ENCODE measurements at regions not wholly inside any gene's neighbourhood (a gene's known extent, or its start where the extent isn't known, plus 50 kb on each side); places are given as distances from the start of the nearest gene placed in this dataset.

- Histone ChIP-seq H4K20me1 (ENCODE audit: control insufficient read depth, insufficient read depth, low read length, poor library complexity, severe bottlenecking) (no peaks in the 10 kb centered on the region), H3K79me2 (ENCODE audit: control insufficient read depth, insufficient read depth, low read length) (no peaks in the 10 kb centered on the region), H3K27ac (ENCODE audit: low read length in 2 of 2) (no peak overlapping the region), H3K9me3 (ENCODE audit: control extremely low read depth in 1 of 3, control insufficient read depth in 2 of 3, insufficient read depth in 1 of 3, low read length in 2 of 3) (no peaks in the 10 kb centered on the region), H3K4me3 (ENCODE audit: control extremely low read depth in 1 of 5, extremely low read depth in 1 of 5, insufficient read depth in 1 of 5, low read depth in 2 of 5, low read length in 4 of 5) (no peak overlapping the region), H3K27me3 (replicated peaks in 1 of 4; ENCODE audit: control extremely low read depth in 1 of 4, control insufficient read depth in 3 of 4, insufficient read depth in 4 of 4, low read length in 3 of 4) (no peaks in the 10 kb centered on the region), H2AFZ (ENCODE audit: insufficient read depth, low read depth, low read length, poor library complexity, severe bottlenecking) (no peak overlapping the region), H3K4me1 (ENCODE audit: control insufficient read depth in 2 of 2, insufficient read depth in 2 of 2, low read length in 2 of 2) (no peaks in the 10 kb centered on the region), H3K36me3 (replicated peaks in 1 of 2; ENCODE audit: control extremely low read depth in 1 of 2, control insufficient read depth in 1 of 2, extremely low read depth in 1 of 2, insufficient read depth in 2 of 2, low read length in 1 of 2) (peaks cover 0 to 11% of the 10 kb centered on the region in 2 experiments), H3K9ac (ENCODE audit: low read length) (no peak overlapping the region), H3K4me2 (replicated peaks; ENCODE audit: low read depth, low read length, poor library complexity, severe bottlenecking) (no peak overlapping the region)
- ATAC-seq (ENCODE audit: low read depth): no peak
- WGBS (ENCODE audit: insufficient coverage): 96% methylated on average over 11 of the region's 14 CpGs
- no peak for DNase-seq
- TF ChIP-seq CTCF (IDR thresholded peaks at IDR 0.05) (no peak), EZH2 (IDR thresholded peaks at IDR 0.05; ENCODE audit: borderline replicate concordance, insufficient read depth, low read depth, low read length, poor library complexity, severe bottlenecking) (no peak)
- no peaks in the 10 kb centered on the region for H3K4me1 Mint-ChIP-seq
- H3K4me3 Mint-ChIP-seq: no peak overlapping the region
- POLR2A ChIA-PET: no interaction called here
- intact Hi-C loops (cut with micrococcal nuclease): no loop called here
- no peaks in the 10 kb centered on the region for H3K9me3 Mint-ChIP-seq (ENCODE audit: insufficient read depth)
- H3K27me3 Mint-ChIP-seq: no peaks in the 10 kb centered on the region
- CTCF ChIA-PET: no interaction called here
- H3K27ac Mint-ChIP-seq: no peak overlapping the region
Measured at GRCh38 chr7:66542528-66543269, 86.0 kb upstream of the KCTD7 start.

- POLR2A ChIA-PET: no interaction called here
Measured at GRCh38 chr7:66549466-66549865, 79.2 kb upstream of the KCTD7 start.

More at GRCh38 chr7:66549466-66549865, 79.2 kb upstream of the KCTD7 start:
- Histone ChIP-seq H3K4me1 (ENCODE audit: control insufficient read depth in 2 of 2, insufficient read depth in 2 of 2, low read length in 2 of 2) (no peaks in the 10 kb centered on the region), H3K4me2 (replicated peaks; ENCODE audit: low read depth, low read length, poor library complexity, severe bottlenecking) (no peak overlapping the region), H3K36me3 (replicated peaks in 1 of 2; ENCODE audit: control extremely low read depth in 1 of 2, control insufficient read depth in 1 of 2, extremely low read depth in 1 of 2, insufficient read depth in 2 of 2, low read length in 1 of 2) (peaks cover 3 to 43% of the 10 kb centered on the region in 2 experiments), H3K79me2 (ENCODE audit: control insufficient read depth, insufficient read depth, low read length) (peaks cover 6% of the 10 kb centered on the region), H3K27me3 (replicated peaks in 1 of 4; ENCODE audit: control extremely low read depth in 1 of 4, control insufficient read depth in 3 of 4, insufficient read depth in 4 of 4, low read length in 3 of 4) (no peaks in the 10 kb centered on the region), H3K9ac (ENCODE audit: low read length) (no peak overlapping the region), H3K4me3 (ENCODE audit: control extremely low read depth in 1 of 5, extremely low read depth in 1 of 5, insufficient read depth in 1 of 5, low read depth in 2 of 5, low read length in 4 of 5) (no peak overlapping the region), H3K27ac (ENCODE audit: low read length in 2 of 2) (no peak overlapping the region), H3K9me3 (ENCODE audit: control extremely low read depth in 1 of 3, control insufficient read depth in 2 of 3, insufficient read depth in 1 of 3, low read length in 2 of 3) (no peaks in the 10 kb centered on the region), H2AFZ (ENCODE audit: insufficient read depth, low read depth, low read length, poor library complexity, severe bottlenecking) (no peak overlapping the region), H4K20me1 (ENCODE audit: control insufficient read depth, insufficient read depth, low read length, poor library complexity, severe bottlenecking) (no peaks in the 10 kb centered on the region)
- no peak overlapping the region for H3K27ac Mint-ChIP-seq
- TF ChIP-seq CTCF (IDR thresholded peaks at IDR 0.05): no peak
- no peak for TF ChIP-seq EZH2 (IDR thresholded peaks at IDR 0.05; ENCODE audit: borderline replicate concordance, insufficient read depth, low read depth, low read length, poor library complexity, severe bottlenecking)
- H3K4me1 Mint-ChIP-seq: no peaks in the 10 kb centered on the region
- H3K4me3 Mint-ChIP-seq: no peak overlapping the region
- WGBS (ENCODE audit: insufficient coverage): 100% methylated on average over 4 of the region's 6 CpGs
- ATAC-seq (ENCODE audit: low read depth) (no peak), DNase-seq (no peak)
- H3K9me3 Mint-ChIP-seq (ENCODE audit: insufficient read depth): no peaks in the 10 kb centered on the region
- CTCF ChIA-PET: no interaction called here
- intact Hi-C loops (cut with micrococcal nuclease): no loop called here
- H3K27me3 Mint-ChIP-seq: no peaks in the 10 kb centered on the region

Measured in B cell (primary cell).